AG20443 (cell line): ENCODE measurements at regions not wholly inside any gene's neighbourhood (a gene's known extent, or its start where the extent isn't known, plus 50 kb on each side); places are given as distances from the start of the nearest gene placed in this dataset.
"Not testable (repeated sequence)": the region's sequence is repeated elsewhere in the genome, so short reads cannot be mapped to it uniquely, and the experiment has no call there.

ENCODE experiments used
- DNase-seq: peaks from one replicate; pipeline ENCODE4 v3.0.0; 2012; ENCODE audit warnings: low spot score, mixed read lengths

GRCh38 chr7:114082642-114083165, 163.9 kb upstream of the PPP1R3A start:
- DNase-seq: no peak

- peak; percentile 34 for DNase-seq
Measured at GRCh38 chr7:114081606-114082425, 163.0 kb upstream of the PPP1R3A start.

GRCh38 chr7:114077158-114077524, 158.3 kb upstream of the PPP1R3A start:
- not testable (repeated sequence) for DNase-seq

GRCh38 chr7:114076392-114077157, 157.8 kb upstream of the PPP1R3A start:
- not testable (repeated sequence) for DNase-seq

GRCh38 chr7:114073701-114074100, 154.9 kb upstream of the PPP1R3A start:
- DNase-seq: no peak

- no peak for DNase-seq
Measured at GRCh38 chr7:114070246-114070645, 151.4 kb upstream of the PPP1R3A start.

GRCh38 chr7:114062810-114063209, 144.0 kb upstream of the PPP1R3A start:
- DNase-seq: no peak

GRCh38 chr7:114051871-114052331, 133.1 kb upstream of the PPP1R3A start:
- no peak for DNase-seq

- no peak for DNase-seq
Measured at GRCh38 chr7:114050571-114050970, 131.8 kb upstream of the PPP1R3A start.

GRCh38 chr7:114048386-114049235, 129.8 kb upstream of the PPP1R3A start:
- DNase-seq: peak; percentile 35

- DNase-seq: peak; percentile 48
Measured at GRCh38 chr7:114047889-114048288, 129.1 kb upstream of the PPP1R3A start.

GRCh38 chr7:114033475-114033874, 114.7 kb upstream of the PPP1R3A start:
- no peak for DNase-seq

GRCh38 chr7:114026486-114027089, 107.8 kb upstream of the PPP1R3A start:
- DNase-seq: peak; percentile 53

GRCh38 chr7:114021135-114021534, 102.3 kb upstream of the PPP1R3A start:
- DNase-seq: no peak

GRCh38 chr7:114008696-114009095, 89.9 kb upstream of the PPP1R3A start:
- no peak for DNase-seq

- DNase-seq: no peak
Measured at GRCh38 chr7:114007386-114007785, 88.6 kb upstream of the PPP1R3A start.

- no peak for DNase-seq
Measured at GRCh38 chr7:113998934-113999333, 80.1 kb upstream of the PPP1R3A start.

GRCh38 chr7:113996405-113996804, 77.6 kb upstream of the PPP1R3A start:
- no peak for DNase-seq

GRCh38 chr7:113986216-113986615, 67.4 kb upstream of the PPP1R3A start:
- DNase-seq: no peak

GRCh38 chr7:113976508-113976907, 57.7 kb upstream of the PPP1R3A start:
- no peak for DNase-seq

GRCh38 chr7:113968713-113969112, 49.9 kb upstream of the PPP1R3A start:
- no peak for DNase-seq
